OCI-LY3 (cell line): ENCODE measurements at regions not wholly inside any gene's neighbourhood (a gene's known extent, or its start where the extent isn't known, plus 50 kb on each side); places are given as distances from the start of the nearest gene placed in this dataset.

ENCODE experiments used
- H2AFZ ChIP-seq: fragments of 200-600, 300-600 bp; shearing (Covaris generic); 2 replicates; pipeline ENCODE4 v1.6.0; 2014; ENCODE audit warnings: antibody characterized with exemption, low read depth, low read length
- H3K27ac ChIP-seq: fragments of 200-600, 300-600 bp; sonication (generic); 2 replicates; pipeline ENCODE4 v1.5.1; 2014; ENCODE audit warnings: mild to moderate bottlenecking, low read length, moderate library complexity, mixed read lengths
- H3K27me3 ChIP-seq: fragments of 200-600, 300-600 bp; sonication (generic); 2 replicates; pipeline ENCODE4 v1.6.1; 2014; ENCODE audit warnings: low read depth, low read length, mixed read lengths
- H3K36me3 ChIP-seq: fragments of 200-600, 300-600 bp; sonication (generic); replicated peaks from 2 replicates; pipeline ENCODE3; 2014; ENCODE audit warnings: low read depth, low read length, mixed read lengths
- H3K4me1 ChIP-seq: fragments of 300-600, 200-600 bp; sonication (generic); 2 replicates; pipeline ENCODE4 v1.6.1; 2014; ENCODE audit warnings: low read length, mixed read lengths
- H3K4me2 ChIP-seq: fragments of 200-600, 300-600 bp; sonication (generic); 2 replicates; pipeline ENCODE4 v1.6.1; 2014; ENCODE audit warnings: low read length, mixed read lengths
- H3K4me3 ChIP-seq: fragments of 300-600, 200-600 bp; sonication (generic); 2 replicates; pipeline ENCODE4 v1.5.1; 2014; ENCODE audit warnings: antibody characterized with exemption, mild to moderate bottlenecking, low read length, moderate library complexity
- H3K79me2 ChIP-seq: fragments of 300-600, 200-600 bp; shearing (Covaris generic); 2 replicates; pipeline ENCODE4 v1.6.1; 2014; ENCODE audit warnings: mild to moderate bottlenecking, low read length, mixed read lengths
- H3K9ac ChIP-seq: fragments of 300-600, 200-600 bp; shearing (Covaris generic); 2 replicates; pipeline ENCODE4 v1.6.0; 2014; ENCODE audit warnings: mild to moderate bottlenecking, low read length, moderate library complexity
- H3K9me3 ChIP-seq: fragments of 200-600, 300-600 bp; shearing (Covaris generic); 2 replicates; pipeline ENCODE4 v1.6.1; 2014; ENCODE audit warnings: low read length, mixed read lengths; ENCODE audit not compliant: insufficient read depth
- H4K20me1 ChIP-seq: fragments of 200-600, 300-600 bp; sonication (generic); 2 replicates; pipeline ENCODE4 v1.6.1; 2016; ENCODE audit warnings: low read length, mixed read lengths; ENCODE audit not compliant: insufficient read depth
- CTCF ChIP-seq: fragments of 200-600, 300-600 bp; sonication (generic); IDR thresholded peaks from 2 replicates; pipeline ENCODE4 v1.5.1; 2014; ENCODE audit warnings: antibody characterized with exemption, low read length, low read depth
- EZH2phosphoT487 ChIP-seq: fragments of 200-600 bp; shearing (Covaris generic); IDR thresholded peaks from 2 replicates; pipeline ENCODE4 v1.6.1; 2018; ENCODE audit warnings: antibody characterized with exemption, mixed run types, low read depth

- Histone ChIP-seq H4K20me1 (no peaks in the 10 kb centered on the region), H3K27ac (no peak overlapping the region), H3K79me2 (no peaks in the 10 kb centered on the region), H3K9me3 (no peaks in the 10 kb centered on the region), H2AFZ (no peak overlapping the region), H3K4me1 (peaks cover 9% of the 10 kb centered on the region), H3K4me2 (no peak overlapping the region; the same call in 1 of the 2 replicates), H3K27me3 (no peaks in the 10 kb centered on the region), H3K36me3 (no peaks in the 10 kb centered on the region), H3K4me3 (no peak overlapping the region), H3K9ac (no peak overlapping the region)
- TF ChIP-seq CTCF (no peak), EZH2phosphoT487 (no peak)
Observed at GRCh38 chr3:145055375-145056076, 1083.9 kb downstream of the DIPK2A start.

- Histone ChIP-seq H3K36me3 (no peaks in the 10 kb centered on the region), H3K27ac (no peak overlapping the region), H3K27me3 (no peaks in the 10 kb centered on the region), H3K9ac (no peak overlapping the region), H3K4me1 (peaks cover 9% of the 10 kb centered on the region), H4K20me1 (no peaks in the 10 kb centered on the region), H3K9me3 (no peaks in the 10 kb centered on the region), H3K79me2 (no peaks in the 10 kb centered on the region), H3K4me3 (no peak overlapping the region), H3K4me2 (no peak overlapping the region), H2AFZ (no peak overlapping the region)
- TF ChIP-seq EZH2phosphoT487 (no peak), CTCF (no peak)
Observed at GRCh38 chr3:145058483-145058882, 1086.9 kb downstream of the DIPK2A start.

GRCh38 chr3:145063616-145064015 is 1092.0 kb downstream of the DIPK2A start:
- no peaks in the 10 kb centered on the region for H4K20me1 ChIP-seq
- TF ChIP-seq EZH2phosphoT487 = no peak
- H2AFZ ChIP-seq = no peak overlapping the region
- H3K4me1 ChIP-seq = no peaks in the 10 kb centered on the region
- no peaks in the 10 kb centered on the region for H3K9me3 ChIP-seq
- H3K9ac ChIP-seq = no peak overlapping the region
- no peak overlapping the region for H3K27ac ChIP-seq
- H3K4me2 ChIP-seq = no peak overlapping the region
- H3K36me3 ChIP-seq = no peaks in the 10 kb centered on the region
- H3K79me2 ChIP-seq = no peaks in the 10 kb centered on the region
- H3K27me3 ChIP-seq = no peaks in the 10 kb centered on the region
- H3K4me3 ChIP-seq = no peak overlapping the region

GRCh38 chr3:145070795-145071194 is 1090.2 kb downstream of the PLOD2 start:
- H3K9me3 ChIP-seq = no peaks in the 10 kb centered on the region
- no peaks in the 10 kb centered on the region for H3K4me1 ChIP-seq
- no peaks in the 10 kb centered on the region for H3K27me3 ChIP-seq
- H3K4me3 ChIP-seq = no peak overlapping the region
- no peaks in the 10 kb centered on the region for H3K36me3 ChIP-seq
- no peak overlapping the region for H2AFZ ChIP-seq
- H3K27ac ChIP-seq = no peak overlapping the region
- H3K79me2 ChIP-seq = no peaks in the 10 kb centered on the region
- no peaks in the 10 kb centered on the region for H4K20me1 ChIP-seq
- no peak overlapping the region for H3K9ac ChIP-seq
- no peak for TF ChIP-seq CTCF
- TF ChIP-seq EZH2phosphoT487 = no peak
- H3K4me2 ChIP-seq = no peak overlapping the region
